Small intestine (tissue), 7 donors: ENCODE measurements at regions not wholly inside any gene's neighbourhood (a gene's known extent, or its start where the extent isn't known, plus 50 kb on each side); places are given as distances from the start of the nearest gene placed in this dataset.

Source experiments
- DNase-seq, 2 donors: peaks; one replicate each; pipeline versions ENCODE4 v3.0.0 to v3.0.0-alpha.2; 2013
- FAIRE-seq: peaks from 2 replicates; lab custom pipeline; 2012; peaks lifted over from hg19 to GRCh38; lab: Jason Lieb, UNC
- H3K27ac ChIP-seq, 3 donors: one replicate each; pipeline ENCODE4 v1.5.1; 2013; ENCODE audit warnings: low read length in 2 of 3, mild to moderate bottlenecking in 2 of 3, control low read depth in 1 of 3, inconsistent platforms in 1 of 3, low read depth in 1 of 3, moderate library complexity in 1 of 3
- H3K27me3 ChIP-seq, 3 donors: one replicate each; pipeline ENCODE4 v1.6.1; 2013; ENCODE audit warnings: low read length in 3 of 3, inconsistent platforms in 1 of 3; ENCODE audit not compliant: control insufficient read depth in 3 of 3, insufficient read depth in 3 of 3
- H3K36me3 ChIP-seq, 3 donors: one replicate each; pipeline ENCODE4 v1.6.1; 2013; ENCODE audit warnings: low read length in 3 of 3, inconsistent platforms in 1 of 3, low read depth in 1 of 3, mild to moderate bottlenecking in 1 of 3, moderate library complexity in 1 of 3; ENCODE audit not compliant: control insufficient read depth in 3 of 3, insufficient read depth in 2 of 3
- H3K4me1 ChIP-seq, 3 donors: one replicate each; pipeline ENCODE4 v1.6.1; 2013; ENCODE audit warnings: low read length in 2 of 3, inconsistent platforms in 1 of 3, low read depth in 1 of 3, mild to moderate bottlenecking in 1 of 3, moderate library complexity in 1 of 3; ENCODE audit not compliant: control insufficient read depth in 3 of 3, insufficient read depth in 2 of 3
- H3K4me3 ChIP-seq, 3 donors: one replicate each; pipeline ENCODE4 v1.5.1; 2013; ENCODE audit warnings: low read length in 3 of 3, control low read depth in 1 of 3, inconsistent platforms in 1 of 3, low read depth in 1 of 3, mild to moderate bottlenecking in 1 of 3, moderate library complexity in 1 of 3
- H3K9me3 ChIP-seq, 2 donors: one replicate each; pipeline ENCODE4 v1.6.1; 2013; ENCODE audit warnings: low read depth in 1 of 2, low read length in 1 of 2; ENCODE audit not compliant: control insufficient read depth in 2 of 2, insufficient read depth in 1 of 2
- WGBS, 3 donors: extraction: QIAGEN DNeasy Blood & Tissue Kit; methylation state at CpG; one replicate each; pipeline ENCODE4 v1.1.7; 2013; 5-methylcytosine and 5-hydroxymethylcytosine counted together
- donor health status: healthy with polysubstance abuse.
- donor health status: control.
- donor health status: control.
- donor health status: Bipolar disorder and iron deficiency.
- donor health status: healthy.

DNA sequence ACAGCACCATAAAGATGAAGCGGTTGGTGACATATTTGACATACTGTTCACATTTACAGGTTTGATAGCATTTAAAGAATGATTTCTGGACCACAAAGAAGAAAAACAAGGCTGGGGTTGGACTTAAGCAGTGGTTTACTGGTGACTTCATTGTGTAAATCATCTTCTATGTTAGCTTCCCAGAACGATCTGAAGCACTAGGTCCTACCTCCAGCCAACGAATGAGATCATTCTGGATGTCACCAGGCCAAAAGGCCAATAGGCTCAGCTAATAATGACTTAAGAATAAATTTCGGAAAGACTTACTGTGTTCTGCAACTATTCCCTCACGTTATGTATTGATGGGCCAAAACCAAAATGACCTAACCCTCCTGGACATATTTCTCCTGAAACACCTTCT, 675.3 kb upstream of the CCNG1 start:
- Histone ChIP-seq H3K4me1 (no peaks in the 10 kb centered on the region), H3K9me3 (no peaks in the 10 kb centered on the region), H3K36me3 (no peaks in the 10 kb centered on the region), H3K27me3 (no peaks in the 10 kb centered on the region), H3K27ac (no peak overlapping the region), H3K4me3 (no peak overlapping the region)
- FAIRE-seq, result no peak
- DNase-seq, result no peak
- 71 to 81% (median 71%) methylated on average over 5 of the region's 5 CpGs for WGBS, 3 donors

- Histone ChIP-seq H3K4me1 (no peaks in the 10 kb centered on the region), H3K27ac (no peak overlapping the region), H3K9me3 (no peaks in the 10 kb centered on the region), H3K4me3 (no peak overlapping the region), H3K27me3 (no peaks in the 10 kb centered on the region), H3K36me3 (no peaks in the 10 kb centered on the region)
- FAIRE-seq, result no peak
- DNase-seq, result no peak
- 40 to 47% (median 43%) methylated on average over 4 of the region's 4 CpGs for WGBS, 3 donors
These were observed 668.4 kb upstream of the CCNG1 start for GRCh38 chr5:162769019-162769418.

GRCh38 chr5:162785673-162786072, 651.7 kb upstream of the CCNG1 start:
- no peak for DNase-seq
- no peak for FAIRE-seq
- Histone ChIP-seq H3K9me3 (no peaks in the 10 kb centered on the region), H3K4me3 (no peak overlapping the region), H3K4me1 (no peaks in the 10 kb centered on the region), H3K27me3 (no peaks in the 10 kb centered on the region), H3K36me3 (no peaks in the 10 kb centered on the region), H3K27ac (no peak overlapping the region)
- 78 to 82% (median 80%) methylated on average over 1 of the region's 1 CpG for whole genome bisulfite sequencing, 3 donors

- DNase-seq (no peak), FAIRE-seq (no peak)
These were observed 651.2 kb upstream of the CCNG1 start for GRCh38 chr5:162786234-162786633.

GRCh38 chr5:162796507-162796906, 640.9 kb upstream of the CCNG1 start:
- FAIRE-seq, result no peak
- 31 to 54% (median 40%) methylated on average over 3 of the region's 3 CpGs for WGBS, 3 donors
- no peaks in the 10 kb centered on the region for H3K9me3 ChIP-seq

More at GRCh38 chr5:162786234-162786633, 651.2 kb upstream of the CCNG1 start:
- Histone ChIP-seq H3K9me3 (no peaks in the 10 kb centered on the region), H3K27me3 (no peaks in the 10 kb centered on the region), H3K27ac (no peak overlapping the region), H3K4me3 (no peak overlapping the region), H3K4me1 (no peaks in the 10 kb centered on the region), H3K36me3 (no peaks in the 10 kb centered on the region)
- WGBS, 3 donors, result 71 to 90% (median 79%) methylated on average over 1 of the region's 1 CpG

GRCh38 chr5:162800301-162800700, 637.1 kb upstream of the CCNG1 start:
- no peaks in the 10 kb centered on the region for H3K9me3 ChIP-seq
- H3K4me1 ChIP-seq, result no peaks in the 10 kb centered on the region
- DNase-seq (no peak), FAIRE-seq (no peak)
- H3K36me3 ChIP-seq, result no peaks in the 10 kb centered on the region
- no peaks in the 10 kb centered on the region for H3K27me3 ChIP-seq
- H3K4me3 ChIP-seq, result no peak overlapping the region
- WGBS, 3 donors, result 89 to 94% (median 93%) methylated on average over 1 of the region's 1 CpG
- no peak overlapping the region for H3K27ac ChIP-seq

More at GRCh38 chr5:162796507-162796906, 640.9 kb upstream of the CCNG1 start:
- no peak overlapping the region for H3K27ac ChIP-seq
- H3K4me1 ChIP-seq, result no peaks in the 10 kb centered on the region
- H3K4me3 ChIP-seq, result no peak overlapping the region
- DNase-seq, result no peak
- no peaks in the 10 kb centered on the region for H3K27me3 ChIP-seq
- H3K36me3 ChIP-seq, result no peaks in the 10 kb centered on the region

- FAIRE-seq, result no peak
- DNase-seq, result no peak
- H3K4me1 ChIP-seq, result no peaks in the 10 kb centered on the region
- H3K27ac ChIP-seq, result no peak overlapping the region
- WGBS, 3 donors, result 59 to 70% (median 66%) methylated on average over 1 of the region's 1 CpG
- H3K9me3 ChIP-seq, result no peaks in the 10 kb centered on the region
- H3K27me3 ChIP-seq, result no peaks in the 10 kb centered on the region
- no peak overlapping the region for H3K4me3 ChIP-seq
- no peaks in the 10 kb centered on the region for H3K36me3 ChIP-seq
These were observed 636.2 kb upstream of the CCNG1 start for GRCh38 chr5:162801235-162801634.

- Histone ChIP-seq H3K36me3 (no peaks in the 10 kb centered on the region), H3K4me1 (no peaks in the 10 kb centered on the region), H3K4me3 (no peak overlapping the region), H3K27me3 (no peaks in the 10 kb centered on the region), H3K9me3 (no peaks in the 10 kb centered on the region), H3K27ac (no peak overlapping the region)
- FAIRE-seq (no peak), DNase-seq (no peak)
- WGBS, 3 donors, result 60 to 67% (median 61%) methylated on average over 2 of the region's 2 CpGs
These were observed 631.2 kb upstream of the CCNG1 start for GRCh38 chr5:162806195-162806594.

- no peak overlapping the region for H3K27ac ChIP-seq
- no peaks in the 10 kb centered on the region for H3K36me3 ChIP-seq
- no peaks in the 10 kb centered on the region for H3K27me3 ChIP-seq
- WGBS, 3 donors, result 90 to 97% (median 92%) methylated on average over 1 of the region's 1 CpG
- H3K4me3 ChIP-seq, result no peak overlapping the region
- no peaks in the 10 kb centered on the region for H3K4me1 ChIP-seq
- no peak for FAIRE-seq
- no peak for DNase-seq
- H3K9me3 ChIP-seq, result no peaks in the 10 kb centered on the region
These were observed 626.3 kb upstream of the CCNG1 start for GRCh38 chr5:162811071-162811470.
